ENCODE measurements at regions not wholly inside any gene's neighbourhood (a gene's known extent, or its start where the extent isn't known, plus 50 kb on each side); places are given as distances from the start of the nearest gene placed in this dataset.

GRCh38 chr7:17242504-17242903, 55.9 kb upstream of the AHR start:
- Histone ChIP-seq H2AFZ (ENCODE audit: low read depth, low read length, severe bottlenecking) (no peak overlapping the region), H3K36me3 (ENCODE audit: low read length) (no peaks in the 10 kb centered on the region; the same call in 1 of the 2 replicates), H3K79me2 (ENCODE audit: insufficient read depth, low read length) (no peaks in the 10 kb centered on the region), H3K4me2 (ENCODE audit: low read depth, low read length, poor library complexity, severe bottlenecking) (no peak overlapping the region), H3K4me3 (ENCODE audit: insufficient read depth, low read length, poor library complexity, severe bottlenecking) (no peak overlapping the region), H3K27ac (ENCODE audit: low read depth, low read length) (no peak overlapping the region), H3F3A (ENCODE audit: insufficient read depth) (no peaks in the 10 kb centered on the region), H3K9me3 (ENCODE audit: insufficient read depth, low read length) (no peaks in the 10 kb centered on the region), H4K20me1 (ENCODE audit: low read depth, low read length) (no peaks in the 10 kb centered on the region), H3K27me3 (ENCODE audit: low read length) (no peaks in the 10 kb centered on the region), H3K9ac (ENCODE audit: low read length) (no peak overlapping the region), H3K9me2 (replicated peaks; ENCODE audit: insufficient read depth, low read length) (no peaks in the 10 kb centered on the region; the same call in 1 of the 2 replicates)
- TF ChIP-seq EZH2phosphoT487 (conservative IDR thresholded peaks at IDR 0.05; ENCODE audit: low read length) = no peak
- TF ChIP-seq CTCF (IDR thresholded peaks at IDR 0.05; ENCODE audit: insufficient read depth, low read length, poor library complexity, severe bottlenecking) = no peak

GRCh38 chr7:17244786-17245185, 53.7 kb upstream of the AHR start:
- TF ChIP-seq EZH2phosphoT487 (conservative IDR thresholded peaks at IDR 0.05; ENCODE audit: low read length) (no peak), CTCF (IDR thresholded peaks at IDR 0.05; ENCODE audit: insufficient read depth, low read length, poor library complexity, severe bottlenecking) (no peak)
- Histone ChIP-seq H2AFZ (ENCODE audit: low read depth, low read length, severe bottlenecking) (no peak overlapping the region), H3K79me2 (ENCODE audit: insufficient read depth, low read length) (no peaks in the 10 kb centered on the region), H3K4me2 (ENCODE audit: low read depth, low read length, poor library complexity, severe bottlenecking) (no peak overlapping the region), H3K27ac (ENCODE audit: low read depth, low read length) (no peak overlapping the region), H3K9me3 (ENCODE audit: insufficient read depth, low read length) (no peaks in the 10 kb centered on the region), H3K36me3 (ENCODE audit: low read length) (no peaks in the 10 kb centered on the region; the same call in 1 of the 2 replicates), H3K4me3 (ENCODE audit: insufficient read depth, low read length, poor library complexity, severe bottlenecking) (no peak overlapping the region), H3K27me3 (ENCODE audit: low read length) (no peaks in the 10 kb centered on the region), H3F3A (ENCODE audit: insufficient read depth) (no peaks in the 10 kb centered on the region), H3K9ac (ENCODE audit: low read length) (no peak overlapping the region), H4K20me1 (ENCODE audit: low read depth, low read length) (no peaks in the 10 kb centered on the region), H3K9me2 (replicated peaks; ENCODE audit: insufficient read depth, low read length) (no peaks in the 10 kb centered on the region; the same call in 1 of the 2 replicates)

- Histone ChIP-seq H3K27ac (ENCODE audit: low read depth, low read length) (no peak overlapping the region), H3K27me3 (ENCODE audit: low read length) (no peaks in the 10 kb centered on the region), H2AFZ (ENCODE audit: low read depth, low read length, severe bottlenecking) (no peak overlapping the region), H3F3A (ENCODE audit: insufficient read depth) (no peaks in the 10 kb centered on the region), H3K9ac (ENCODE audit: low read length) (no peak overlapping the region), H4K20me1 (ENCODE audit: low read depth, low read length) (no peaks in the 10 kb centered on the region), H3K4me3 (ENCODE audit: insufficient read depth, low read length, poor library complexity, severe bottlenecking) (no peak overlapping the region), H3K4me2 (ENCODE audit: low read depth, low read length, poor library complexity, severe bottlenecking) (no peak overlapping the region), H3K9me2 (replicated peaks; ENCODE audit: insufficient read depth, low read length) (no peaks in the 10 kb centered on the region; the same call in 1 of the 2 replicates), H3K36me3 (ENCODE audit: low read length) (no peaks in the 10 kb centered on the region; the same call in 1 of the 2 replicates), H3K79me2 (ENCODE audit: insufficient read depth, low read length) (no peaks in the 10 kb centered on the region), H3K9me3 (ENCODE audit: insufficient read depth, low read length) (no peaks in the 10 kb centered on the region)
- TF ChIP-seq EZH2phosphoT487 (conservative IDR thresholded peaks at IDR 0.05; ENCODE audit: low read length) (no peak), CTCF (IDR thresholded peaks at IDR 0.05; ENCODE audit: insufficient read depth, low read length, poor library complexity, severe bottlenecking) (no peak)
Measured at GRCh38 chr7:17247357-17247756, 51.1 kb upstream of the AHR start.
